ENCODE measurements at regions not wholly inside any gene's neighbourhood (a gene's known extent, or its start where the extent isn't known, plus 50 kb on each side); places are given as distances from the start of the nearest gene placed in this dataset.
"Not testable (repeated sequence)": the region's sequence is repeated elsewhere in the genome, so short reads cannot be mapped to it uniquely, and the experiment has no call there.

GRCh38 chr5:17326600-17327037 is 109.2 kb downstream of the BASP1 start:
- DNase-seq = no peak

GRCh38 chr5:17327048-17327625 is 109.7 kb downstream of the BASP1 start:
- no peak for DNase-seq

GRCh38 chr5:17329571-17329970 is 112.1 kb downstream of the BASP1 start:
- DNase-seq = no peak

GRCh38 chr5:17330386-17330785 is 113.0 kb downstream of the BASP1 start:
- peak; percentile 3 for DNase-seq

GRCh38 chr5:17331651-17332050 is 114.2 kb downstream of the BASP1 start:
- DNase-seq = no peak

GRCh38 chr5:17333755-17334154 is 116.3 kb downstream of the BASP1 start:
- DNase-seq = no peak

GRCh38 chr5:17336054-17336453 is 118.6 kb downstream of the BASP1 start:
- DNase-seq = no peak

GRCh38 chr5:17336723-17337122 is 119.3 kb downstream of the BASP1 start:
- not testable (repeated sequence) for DNase-seq

- no peak for DNase-seq
Observed at GRCh38 chr5:17339841-17340240, 122.4 kb downstream of the BASP1 start.

GRCh38 chr5:17340379-17340778 is 122.9 kb downstream of the BASP1 start:
- no peak for DNase-seq

GRCh38 chr5:17340819-17341218 is 123.4 kb downstream of the BASP1 start:
- DNase-seq = no peak

GRCh38 chr5:17343675-17344074 is 126.2 kb downstream of the BASP1 start:
- DNase-seq = peak; percentile 16

- no peak for DNase-seq
Observed at GRCh38 chr5:17346811-17347210, 129.4 kb downstream of the BASP1 start.

- no peak for DNase-seq
Observed at GRCh38 chr5:17352223-17352622, 134.8 kb downstream of the BASP1 start.

GRCh38 chr5:17354265-17354664 is 136.8 kb downstream of the BASP1 start:
- DNase-seq = no peak

- DNase-seq = no peak
Observed at GRCh38 chr5:17355586-17356346, 138.3 kb downstream of the BASP1 start.

- no peak for DNase-seq
Observed at GRCh38 chr5:17356551-17356950, 139.1 kb downstream of the BASP1 start.

GRCh38 chr5:17357504-17357903 is 140.1 kb downstream of the BASP1 start:
- DNase-seq = no peak

- DNase-seq = no peak
Observed at GRCh38 chr5:17358031-17358430, 140.0 kb upstream of the TAF11L2 start.

GRCh38 chr5:17359451-17360011 is 138.5 kb upstream of the TAF11L2 start:
- DNase-seq = peak; percentile 77

- DNase-seq = no peak
Observed at GRCh38 chr5:17360879-17361278, 137.2 kb upstream of the TAF11L2 start.

GRCh38 chr5:17361331-17361730 is 136.7 kb upstream of the TAF11L2 start:
- DNase-seq = no peak

- peak; percentile 11 for DNase-seq
Observed at GRCh38 chr5:17364987-17365810, 132.8 kb upstream of the TAF11L2 start.

All from skin of body (tissue), 1 donor.